HCT116 (cell line): ENCODE measurements at regions not wholly inside any gene's neighbourhood (a gene's known extent, or its start where the extent isn't known, plus 50 kb on each side); places are given as distances from the start of the nearest gene placed in this dataset.

Experiments
- ATAC-seq: fragments of 200-7000 bp; cut with Tn5 transposase; 2 replicates; pipeline ENCODE4 v1.9.1; 2020; ENCODE audit warnings: mild to moderate bottlenecking, moderate library complexity
- BruUV-seq: library from RNA; stranded (reverse); fragments of 400-500 nt; replicated peaks from 2 replicates; lab custom pipeline; 2021; lab: Mats Ljungman, UMichigan
- CTCF ChIA-PET: fragments of 300-600 bp; sonication (Branson Sonifier 250); formaldehyde crosslinking; loops from one replicate; lab custom pipeline; 2021; ENCODE audit warnings: antibody characterized with exemption; lab: Charles Lee
- POLR2A ChIA-PET: fragments of 300-600, 350-600 bp; sonication (Branson Sonifier 250); formaldehyde crosslinking; loops from one replicate; lab custom pipeline; 2021; ENCODE audit warnings: antibody characterized with exemption; lab: Charles Lee
- RAD21 ChIA-PET, 2 experiments: fragments of 300-600 bp; sonication (Branson Sonifier 250); formaldehyde crosslinking; loops; one replicate each; lab custom pipeline; 2023; ENCODE audit warnings: low total read pairs in 2 of 2; ENCODE audit not compliant: uncharacterized antibody in 2 of 2, unreplicated experiment in 2 of 2, low non-redundant PET in 1 of 2; lab: Charles Lee
- DNase-seq: peaks from one replicate; pipeline ENCODE4 v3.0.0-alpha.2; 2010; ENCODE audit warnings: low read depth, low spot score
- H2AFZ ChIP-seq: fragments of 200-600 bp; shearing (Covaris generic), sonication (generic); 2 replicates; pipeline ENCODE4 v1.6.1; 2017; ENCODE audit warnings: low read depth, mixed run types, mixed read lengths, antibody characterized with exemption, low read length; ENCODE audit not compliant: poor library complexity, severe bottlenecking
- H3K27ac ChIP-seq: 2 replicates; pipeline ENCODE4 v1.5.1; 2012; ENCODE audit warnings: low read depth, low read length
- H3K27me3 ChIP-seq: fragments of 200-600 bp; sonication (generic); 2 replicates; pipeline ENCODE4 v1.6.1; 2016; ENCODE audit warnings: mixed run types, low read length, mixed read lengths; ENCODE audit not compliant: insufficient read depth
- H3K36me3 ChIP-seq, 2 experiments: fragments of 200-500 bp in 1 of 2; fragments of 200-600 bp in 1 of 2; sonication (Bioruptor generic) in 1 of 2; sonication (generic) in 1 of 2; 2 replicates each; pipeline versions ENCODE4 v1.5.1 to v1.6.1; 2014 to 2016; ENCODE audit warnings: low read length in 2 of 2, inconsistent platforms in 1 of 2, mixed read lengths in 1 of 2, mixed run types in 1 of 2; ENCODE audit not compliant: insufficient read depth in 2 of 2, control insufficient read depth in 1 of 2
- H3K4me1 ChIP-seq, 2 experiments: fragments of 200-600 bp in 1 of 2; sonication (generic) in 1 of 2; 2 replicates each; pipeline versions ENCODE4 v1.5.1 to v1.6.1; 2012 to 2017; ENCODE audit warnings: low read length in 2 of 2, inconsistent platforms in 1 of 2, mild to moderate bottlenecking in 1 of 2, mixed read lengths in 1 of 2, mixed run types in 1 of 2, moderate library complexity in 1 of 2; ENCODE audit not compliant: insufficient read depth in 2 of 2, control insufficient read depth in 1 of 2
- H3K4me2 ChIP-seq: fragments of 200-600 bp; sonication (generic); 2 replicates; pipeline ENCODE4 v1.6.1; 2017; ENCODE audit warnings: mixed run types, low read length, mixed read lengths
- H3K4me3 ChIP-seq, 2 experiments: fragments of 200-600 bp in 1 of 2; sonication (generic) in 1 of 2; replicated peaks in 1 of 2; 2 replicates each; pipeline ENCODE4 v1.5.1; 2011 to 2016; ENCODE audit warnings: low read length in 2 of 2, control low read depth in 1 of 2, low read depth in 1 of 2, mild to moderate bottlenecking in 1 of 2, mixed read lengths in 1 of 2, mixed run types in 1 of 2
- H3K79me2 ChIP-seq: fragments of 200-600 bp; sonication (generic); 2 replicates; pipeline ENCODE4 v1.6.1; 2017; ENCODE audit warnings: mild to moderate bottlenecking, mixed run types, low read length, moderate library complexity, mixed read lengths; ENCODE audit not compliant: insufficient read depth
- H3K9ac ChIP-seq: fragments of 200-600 bp; sonication (generic); 2 replicates; pipeline ENCODE4 v1.6.1; 2016; ENCODE audit warnings: low read length, mixed read lengths
- H3K9me2 ChIP-seq: fragments of 200-600 bp; sonication (generic), shearing (Covaris generic); 2 replicates; pipeline ENCODE4 v1.6.1; 2017; ENCODE audit warnings: mixed run types, mild to moderate bottlenecking, moderate library complexity; ENCODE audit not compliant: insufficient read depth
- H3K9me3 ChIP-seq, 2 experiments: fragments of 200-500 bp in 1 of 2; fragments of 200-600 bp in 1 of 2; sonication (Bioruptor generic) in 1 of 2; sonication (generic) in 1 of 2; 2 replicates each; pipeline ENCODE4 v1.6.1; 2014 to 2017; ENCODE audit warnings: low read length in 2 of 2, mixed read lengths in 2 of 2, inconsistent platforms in 1 of 2, low read depth in 1 of 2, mild to moderate bottlenecking in 1 of 2, mixed run types in 1 of 2, moderate library complexity in 1 of 2; ENCODE audit not compliant: control insufficient read depth in 1 of 2, insufficient read depth in 1 of 2
- H4K20me1 ChIP-seq: fragments of 200-600 bp; sonication (generic), shearing (Covaris generic); 2 replicates; pipeline ENCODE4 v1.6.1; 2017; ENCODE audit warnings: mixed run types, mild to moderate bottlenecking, moderate library complexity; ENCODE audit not compliant: insufficient read depth
- CEBPB ChIP-seq: IDR thresholded peaks from 2 replicates; pipeline ENCODE4 v1.6.1; 2012; ENCODE audit warnings: low read depth
- CTCF ChIP-seq, 3 experiments: fragments of 200-600 bp in 1 of 3; sonication (generic) in 1 of 3; IDR thresholded peaks in 2 of 3; conservative IDR thresholded peaks in 1 of 3; 2 replicates each; pipeline ENCODE4 v1.5.1; 2012 to 2017; ENCODE audit warnings: low read depth in 2 of 3, low read length in 2 of 3, antibody characterized with exemption in 1 of 3, borderline replicate concordance in 1 of 3, control low read depth in 1 of 3, mild to moderate bottlenecking in 1 of 3, mixed read lengths in 1 of 3, mixed run types in 1 of 3, moderate library complexity in 1 of 3; ENCODE audit not compliant: insufficient read depth in 1 of 3
- EGR1 ChIP-seq: IDR thresholded peaks from 2 replicates; pipeline ENCODE4 v1.6.1; 2012; ENCODE audit warnings: low read depth
- ELF1 ChIP-seq: IDR thresholded peaks from 2 replicates; pipeline ENCODE4 v1.6.1; 2012; ENCODE audit warnings: low read depth, borderline replicate concordance
- FOSL1 ChIP-seq: IDR thresholded peaks from 2 replicates; pipeline ENCODE4 v1.6.1; 2012; ENCODE audit warnings: low read depth
- POLR2A ChIP-seq: IDR thresholded peaks from 2 replicates; pipeline ENCODE4 v1.7.0; 2011; ENCODE audit warnings: borderline replicate concordance; ENCODE audit not compliant: insufficient read depth, insufficient read length; ENCODE audit errors: extremely low read depth
- SIN3A ChIP-seq: IDR thresholded peaks from 2 replicates; pipeline ENCODE4 v1.6.1; 2012; ENCODE audit warnings: low read depth
- SP1 ChIP-seq: IDR thresholded peaks from 2 replicates; pipeline ENCODE4 v1.6.1; 2012; ENCODE audit warnings: low read depth
- TCF7L2 ChIP-seq: IDR thresholded peaks from 2 replicates; pipeline ENCODE4 v1.7.0; 2011; ENCODE audit warnings: borderline replicate concordance, inconsistent platforms; ENCODE audit not compliant: insufficient read depth, insufficient read length; ENCODE audit errors: extremely low read depth
- YY1 ChIP-seq: IDR thresholded peaks from 2 replicates; pipeline ENCODE4 v1.6.1; 2011; ENCODE audit warnings: low read length, low read depth, moderate library complexity, mild to moderate bottlenecking; ENCODE audit not compliant: insufficient replicate concordance; ENCODE audit errors: extremely low read depth
- ZFX ChIP-seq: fragments of 450-650 bp; IDR thresholded peaks from 2 replicates; pipeline ENCODE4 v1.6.1; 2017
- ZNF274 ChIP-seq: fragments of 200-500 bp; sonication (Bioruptor generic); IDR thresholded peaks from 2 replicates; pipeline ENCODE4 v1.6.1; 2014; ENCODE audit warnings: mild to moderate bottlenecking, low read depth, low read length, inconsistent platforms
- intact Hi-C: fragments of 100-400 bp; cut with micrococcal nuclease; formaldehyde crosslinking; loops from 2 replicates; pipeline ENCODE4 v1.10.0; 2022
- TF ChIP-seq, protein P1 (sequence below): IDR thresholded peaks from 2 replicates; pipeline ENCODE4 v1.6.1; 2012
- TF ChIP-seq, protein P2 (sequence below): IDR thresholded peaks from 2 replicates; pipeline ENCODE4 v1.6.1; 2012; ENCODE audit warnings: low read depth

DNA sequence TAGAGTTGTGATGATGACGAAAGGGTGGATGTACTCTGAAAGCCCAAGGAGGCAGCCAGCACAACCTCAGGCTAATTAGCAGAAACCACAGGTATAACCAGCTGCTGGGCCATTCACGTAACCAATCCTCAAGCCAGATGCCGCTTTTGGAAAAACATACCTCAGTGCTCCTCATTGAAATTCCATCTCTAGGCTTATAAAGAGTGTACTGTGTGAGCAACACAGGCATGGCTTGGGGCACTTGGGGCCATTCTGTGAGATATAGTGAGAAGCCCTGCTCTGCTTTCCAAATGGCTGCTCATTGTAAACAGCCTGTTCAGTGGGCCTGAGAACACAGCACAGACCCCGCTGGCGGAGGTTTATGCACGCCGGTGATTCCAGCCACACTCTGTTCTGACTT lies 182.1 kb upstream of the HHIP start:
- Histone ChIP-seq H3K9ac (no peak overlapping the region), H3K9me2 (no peaks in the 10 kb centered on the region), H2AFZ (no peak overlapping the region), H3K36me3 (no peaks in the 10 kb centered on the region), H3K79me2 (no peaks in the 10 kb centered on the region), H3K4me2 (no peak overlapping the region)
- no peak for DNase-seq
- ATAC-seq = no peak
- intact Hi-C loops = no loop called here
- no TSS peak for BruUV-seq
- POLR2A ChIA-PET = no interaction called here
- no peak for TF ChIP-seq YY1
- no peak for TF ChIP-seq POLR2A
- TF ChIP-seq, protein P1, sequence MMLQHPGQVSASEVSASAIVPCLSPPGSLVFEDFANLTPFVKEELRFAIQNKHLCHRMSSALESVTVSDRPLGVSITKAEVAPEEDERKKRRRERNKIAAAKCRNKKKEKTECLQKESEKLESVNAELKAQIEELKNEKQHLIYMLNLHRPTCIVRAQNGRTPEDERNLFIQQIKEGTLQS = no peak
- TF ChIP-seq ZNF274 = no peak
- no peak for TF ChIP-seq ZFX
- TF ChIP-seq SIN3A = no peak
- TF ChIP-seq TCF7L2 = no peak
- TF ChIP-seq, all 23 proteins: peak for 0
- RAD21 ChIA-PET = no interaction called here
- Histone ChIP-seq H3K27ac (no peak overlapping the region), H3K9me3 (no peaks in the 10 kb centered on the region), H3K4me1 (no peaks in the 10 kb centered on the region), H4K20me1 (no peaks in the 10 kb centered on the region), H3K4me3 (no peak overlapping the region), H3K27me3 (no peaks in the 10 kb centered on the region)
- CTCF ChIA-PET = no interaction called here

GRCh38 chr4:144465546-144465945 lies 180.4 kb upstream of the HHIP start:
- intact Hi-C loops = no loop called here
- H3K4me2 ChIP-seq = no peak overlapping the region
- H3K4me3 ChIP-seq = no peak overlapping the region
- H3K36me3 ChIP-seq = no peaks in the 10 kb centered on the region
- no peak for DNase-seq
- H3K9me2 ChIP-seq = no peaks in the 10 kb centered on the region
- H3K27me3 ChIP-seq = no peaks in the 10 kb centered on the region
- no peak overlapping the region for H3K9ac ChIP-seq
- H2AFZ ChIP-seq = no peak overlapping the region
- ChIA-PET RAD21 (no interaction called here), CTCF (no interaction called here), POLR2A (no interaction called here)
- no peak for TF ChIP-seq FOSL1
- TF ChIP-seq CTCF (IDR thresholded peaks at IDR 0.05 in 2 of 3, conservative IDR thresholded peaks at IDR 0.05 in 1 of 3; ENCODE audit: borderline replicate concordance in 1 of 3, insufficient read depth in 1 of 3, low read depth in 2 of 3, low read length in 2 of 3) = no peak
- TF ChIP-seq ZFX = no peak
- TF ChIP-seq SP1 = no peak
- TF ChIP-seq TCF7L2 = no peak
- no peak for TF ChIP-seq EGR1
- no peak for TF ChIP-seq CEBPB
- TF ChIP-seq, protein P2, sequence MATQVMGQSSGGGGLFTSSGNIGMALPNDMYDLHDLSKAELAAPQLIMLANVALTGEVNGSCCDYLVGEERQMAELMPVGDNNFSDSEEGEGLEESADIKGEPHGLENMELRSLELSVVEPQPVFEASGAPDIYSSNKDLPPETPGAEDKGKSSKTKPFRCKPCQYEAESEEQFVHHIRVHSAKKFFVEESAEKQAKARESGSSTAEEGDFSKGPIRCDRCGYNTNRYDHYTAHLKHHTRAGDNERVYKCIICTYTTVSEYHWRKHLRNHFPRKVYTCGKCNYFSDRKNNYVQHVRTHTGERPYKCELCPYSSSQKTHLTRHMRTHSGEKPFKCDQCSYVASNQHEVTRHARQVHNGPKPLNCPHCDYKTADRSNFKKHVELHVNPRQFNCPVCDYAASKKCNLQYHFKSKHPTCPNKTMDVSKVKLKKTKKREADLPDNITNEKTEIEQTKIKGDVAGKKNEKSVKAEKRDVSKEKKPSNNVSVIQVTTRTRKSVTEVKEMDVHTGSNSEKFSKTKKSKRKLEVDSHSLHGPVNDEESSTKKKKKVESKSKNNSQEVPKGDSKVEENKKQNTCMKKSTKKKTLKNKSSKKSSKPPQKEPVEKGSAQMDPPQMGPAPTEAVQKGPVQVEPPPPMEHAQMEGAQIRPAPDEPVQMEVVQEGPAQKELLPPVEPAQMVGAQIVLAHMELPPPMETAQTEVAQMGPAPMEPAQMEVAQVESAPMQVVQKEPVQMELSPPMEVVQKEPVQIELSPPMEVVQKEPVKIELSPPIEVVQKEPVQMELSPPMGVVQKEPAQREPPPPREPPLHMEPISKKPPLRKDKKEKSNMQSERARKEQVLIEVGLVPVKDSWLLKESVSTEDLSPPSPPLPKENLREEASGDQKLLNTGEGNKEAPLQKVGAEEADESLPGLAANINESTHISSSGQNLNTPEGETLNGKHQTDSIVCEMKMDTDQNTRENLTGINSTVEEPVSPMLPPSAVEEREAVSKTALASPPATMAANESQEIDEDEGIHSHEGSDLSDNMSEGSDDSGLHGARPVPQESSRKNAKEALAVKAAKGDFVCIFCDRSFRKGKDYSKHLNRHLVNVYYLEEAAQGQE = no peak
- TF ChIP-seq ELF1 = no peak
- no peak for ATAC-seq
- H3K79me2 ChIP-seq = no peaks in the 10 kb centered on the region
- no peaks in the 10 kb centered on the region for H4K20me1 ChIP-seq
- no peaks in the 10 kb centered on the region for H3K9me3 ChIP-seq
- no TSS peak for BruUV-seq
- no peak overlapping the region for H3K27ac ChIP-seq
- no peaks in the 10 kb centered on the region for H3K4me1 ChIP-seq
